ENCODE measurements at regions not wholly inside any gene's neighbourhood (a gene's known extent, or its start where the extent isn't known, plus 50 kb on each side); places are given as distances from the start of the nearest gene placed in this dataset.

- TF ChIP-seq CTCF (IDR thresholded peaks at IDR 0.05 in 2 of 3, conservative IDR thresholded peaks at IDR 0.05 in 1 of 3; ENCODE audit: control insufficient read depth in 2 of 3, extremely low read depth in 1 of 3, insufficient read depth in 1 of 3, low read depth in 3 of 3, low read length in 3 of 3) (no peak), PRDM15 (CRISPR knock-in tag; IDR thresholded peaks at IDR 0.05) (no peak)
Measured at GRCh38 chr2:224211181-224211480, 172.0 kb upstream of the SERPINE2 start (continued).

GRCh38 chr2:224210286-224211180 is 171.4 kb upstream of the SERPINE2 start:
- H2AFZ ChIP-seq (ENCODE audit: control insufficient read depth, low read depth, low read length), result no peak overlapping the region
- WGBS (ENCODE audit: insufficient coverage, insufficient replicate concordance, low lambda C conversion rate, missing lambda C conversion rate), result 15% methylated on average over 6 of the region's 6 CpGs
- TF ChIP-seq SP1 (IDR thresholded peaks at IDR 0.05; ENCODE audit: low read depth, low read length), result no peak
- no peak for TF ChIP-seq PAX5 (IDR thresholded peaks at IDR 0.05; ENCODE audit: borderline replicate concordance, low read depth, low read length)
- TF ChIP-seq TAF1 (IDR thresholded peaks at IDR 0.05; ENCODE audit: borderline replicate concordance, low read depth, low read length), result no peak
- TF ChIP-seq MEF2A (IDR thresholded peaks at IDR 0.05; ENCODE audit: insufficient read depth, low read depth, low read length), result no peak
- TF ChIP-seq HDAC2 (IDR thresholded peaks at IDR 0.05), result no peak
- TF ChIP-seq EED (IDR thresholded peaks at IDR 0.05; ENCODE audit: low read depth), result no peak
- no peak for TF ChIP-seq NR2C2 (IDR thresholded peaks at IDR 0.05; ENCODE audit: borderline replicate concordance, control insufficient read depth, insufficient read length, low read depth)
- TF ChIP-seq SPI1 (IDR thresholded peaks at IDR 0.05; ENCODE audit: borderline replicate concordance, insufficient read depth, low read depth, low read length), result no peak
- no peak for TF ChIP-seq SREBF1 (IDR thresholded peaks at IDR 0.05; ENCODE audit: low read length)
- no peak for TF ChIP-seq LARP7 (IDR thresholded peaks at IDR 0.05)
- no peak for TF ChIP-seq ZZZ3 (IDR thresholded peaks at IDR 0.05; ENCODE audit: control insufficient read depth, insufficient read length, low read depth)
- no peaks in the 10 kb centered on the region for H3K9me3 ChIP-seq (replicated peaks; ENCODE audit: control insufficient read depth, insufficient read depth, low read length)
- ChIA-PET RAD21 (ENCODE audit: unreplicated experiment) (no interaction called here), CTCF (interaction anchor here (1.4 kb wide), 1 partner anchor 217 kb away, joined by 5 read pairs; no protein-coding TSS in a partner anchor), SMC1A (ENCODE audit: uncharacterized antibody, unreplicated experiment) (interaction anchor here (1.6 kb wide), 1 partner anchor 217 kb away, joined by 3 read pairs; no protein-coding TSS in a partner anchor), POLR2A (interaction anchor here (0.5 kb wide), 1 partner anchor 733 kb away, joined by 3 read pairs; no protein-coding TSS in a partner anchor)
- no TSS peak for BruUV-seq (replicated peaks)
- in situ Hi-C loops (cut with MboI) (no loop called here), intact Hi-C loops (cut with micrococcal nuclease; ENCODE audit: unreplicated experiment) (no loop called here)
- FAIRE-seq (no peak), ATAC-seq (no peak), DNase-seq (ENCODE audit: low read depth, low spot score) (no peak)
- H3K4me2 ChIP-seq (ENCODE audit: control insufficient read depth, insufficient read depth), result no peak overlapping the region
- H3K4me1 ChIP-seq (ENCODE audit: control insufficient read depth, insufficient read depth, low read length), result no peaks in the 10 kb centered on the region
- H3K4me3 ChIP-seq, result no peak overlapping the region
- H4K20me1 ChIP-seq (ENCODE audit: control insufficient read depth, insufficient read depth), result no peaks in the 10 kb centered on the region
- no peak overlapping the region for H3K9ac ChIP-seq (ENCODE audit: control insufficient read depth, insufficient read depth, low read length)
- no peaks in the 10 kb centered on the region for H3K79me2 ChIP-seq (ENCODE audit: control insufficient read depth, insufficient read depth, low read length)
- no peaks in the 10 kb centered on the region for H3K36me3 ChIP-seq (ENCODE audit: control insufficient read depth in 2 of 2, insufficient read depth in 2 of 2, low read length in 1 of 2)
- no peak overlapping the region for H3K27ac ChIP-seq (ENCODE audit: control insufficient read depth, insufficient read depth)
- no peaks in the 10 kb centered on the region; a peak in 1 of 4 replicates for H3K27me3 ChIP-seq (replicated peaks in 1 of 2; ENCODE audit: control insufficient read depth in 2 of 2, insufficient read depth in 2 of 2, low read length in 1 of 2)

All from GM12878 (cell line).